ENCODE measurements at regions not wholly inside any gene's neighbourhood (a gene's known extent, or its start where the extent isn't known, plus 50 kb on each side); places are given as distances from the start of the nearest gene placed in this dataset.

GRCh38 chr16:5642436-5642835 lies 544.8 kb upstream of the EEF2KMT start:
- Histone ChIP-seq H3K4me3 (no peak overlapping the region), H3K9me3 (no peaks in the 10 kb centered on the region), H3K27ac (no peak overlapping the region), H3K27me3 (no peaks in the 10 kb centered on the region), H3K4me1 (no peaks in the 10 kb centered on the region), H3K36me3 (no peaks in the 10 kb centered on the region)
- TF ChIP-seq POLR2AphosphoS5 (IDR thresholded peaks at IDR 0.05) = no peak
- no peak for TF ChIP-seq EP300 (IDR thresholded peaks at IDR 0.05; ENCODE audit: low read depth)
- TF ChIP-seq POLR2A (IDR thresholded peaks at IDR 0.05) = no peak
- TF ChIP-seq CTCF (IDR thresholded peaks at IDR 0.05) = no peak
- no peak for DNase-seq
- 38% methylated on average over 6 of the region's 6 CpGs; no CpG with 5 or more reads in 1 of the 2 donors for WGBS, 2 donors (ENCODE audit: low coverage in 1 of 2)
- intact Hi-C loops (cut with DNase I; ENCODE audit: low total_unique reads) = no loop called here
- in situ Hi-C loops (cut with MboI; ENCODE audit: low pct_ligation_motif_present in 1 of 4, low pct_unique_long_range_greater_than_20kb in 1 of 4, low sequenced_read_pairs in 3 of 4) = no loop called here

- intact Hi-C loops (cut with DNase I; ENCODE audit: low total_unique reads) (no loop called here), in situ Hi-C loops (cut with MboI; ENCODE audit: low pct_ligation_motif_present in 1 of 4, low pct_unique_long_range_greater_than_20kb in 1 of 4, low sequenced_read_pairs in 3 of 4) (no loop called here)
- Histone ChIP-seq H3K27me3 (no peaks in the 10 kb centered on the region), H3K4me1 (no peaks in the 10 kb centered on the region), H3K27ac (no peak overlapping the region), H3K4me3 (no peak overlapping the region), H3K36me3 (no peaks in the 10 kb centered on the region), H3K9me3 (no peaks in the 10 kb centered on the region)
- TF ChIP-seq EP300 (IDR thresholded peaks at IDR 0.05; ENCODE audit: low read depth) (no peak), POLR2A (IDR thresholded peaks at IDR 0.05) (no peak), CTCF (IDR thresholded peaks at IDR 0.05) (no peak), POLR2AphosphoS5 (IDR thresholded peaks at IDR 0.05) (no peak)
- DNase-seq = no peak
- 44% methylated on average over 6 of the region's 6 CpGs; no CpG with 5 or more reads in 1 of the 2 donors for WGBS, 2 donors (ENCODE audit: low coverage in 1 of 2)
These were observed 544.4 kb upstream of the EEF2KMT start for GRCh38 chr16:5642011-5642410.

GRCh38 chr16:5640883-5641282 lies 543.3 kb upstream of the EEF2KMT start:
- Histone ChIP-seq H3K27me3 (no peaks in the 10 kb centered on the region), H3K4me1 (no peaks in the 10 kb centered on the region), H3K9me3 (no peaks in the 10 kb centered on the region), H3K27ac (no peak overlapping the region), H3K4me3 (no peak overlapping the region), H3K36me3 (no peaks in the 10 kb centered on the region)
- intact Hi-C loops (cut with DNase I; ENCODE audit: low total_unique reads) = no loop called here
- in situ Hi-C loops (cut with MboI; ENCODE audit: low pct_ligation_motif_present in 1 of 4, low pct_unique_long_range_greater_than_20kb in 1 of 4, low sequenced_read_pairs in 3 of 4) = no loop called here
- TF ChIP-seq EP300 (IDR thresholded peaks at IDR 0.05; ENCODE audit: low read depth) = no peak
- no peak for TF ChIP-seq POLR2AphosphoS5 (IDR thresholded peaks at IDR 0.05)
- TF ChIP-seq CTCF (IDR thresholded peaks at IDR 0.05) = no peak
- no peak for TF ChIP-seq POLR2A (IDR thresholded peaks at IDR 0.05)
- 79% methylated on average over 1 of the region's 1 CpG; no CpG with 5 or more reads in 1 of the 2 donors for whole genome bisulfite sequencing, 2 donors (ENCODE audit: low coverage in 1 of 2)
- no peak for DNase-seq

GRCh38 chr16:5639531-5639930 lies 541.9 kb upstream of the EEF2KMT start:
- no peak for DNase-seq
- no peaks in the 10 kb centered on the region for H3K9me3 ChIP-seq
- 63 to 83% methylated on average over 3 of the region's 3 CpGs for WGBS, 2 donors (ENCODE audit: low coverage in 1 of 2)
- H3K4me1 ChIP-seq = no peaks in the 10 kb centered on the region
- no peak for TF ChIP-seq POLR2A (IDR thresholded peaks at IDR 0.05)
- TF ChIP-seq POLR2AphosphoS5 (IDR thresholded peaks at IDR 0.05) = no peak
- TF ChIP-seq CTCF (IDR thresholded peaks at IDR 0.05) = no peak
- no peak for TF ChIP-seq EP300 (IDR thresholded peaks at IDR 0.05; ENCODE audit: low read depth)
- in situ Hi-C loops (cut with MboI; ENCODE audit: low pct_ligation_motif_present in 1 of 4, low pct_unique_long_range_greater_than_20kb in 1 of 4, low sequenced_read_pairs in 3 of 4) (no loop called here), intact Hi-C loops (cut with DNase I; ENCODE audit: low total_unique reads) (no loop called here)
- H3K27me3 ChIP-seq = no peaks in the 10 kb centered on the region
- no peaks in the 10 kb centered on the region for H3K36me3 ChIP-seq
- H3K27ac ChIP-seq = no peak overlapping the region
- H3K4me3 ChIP-seq = no peak overlapping the region

Measured in transverse colon (tissue), 4 donors.